T-helper 17 cell (primary cell): ENCODE measurements at regions not wholly inside any gene's neighbourhood (a gene's known extent, or its start where the extent isn't known, plus 50 kb on each side); places are given as distances from the start of the nearest gene placed in this dataset.

Experiments used
- ATAC-seq: fragments of 150-1000 bp; cut with Tn5 transposase; 2 replicates; pipeline ENCODE4 v1.10.0; 2021; ENCODE audit warnings: mild to moderate bottlenecking, moderate library complexity
- DNase-seq, 3 donors: peaks; one replicate each; pipeline versions ENCODE4 v3.0.0 to v3.0.0-alpha.2; 2020 to 2021
- H3K9me3 ChIP-seq: one replicate; pipeline ENCODE4 v1.7.0; 2013; ENCODE audit warnings: low read length, mild to moderate bottlenecking; ENCODE audit not compliant: control insufficient read depth, poor library complexity, severe bottlenecking
- H3K27ac Mint-ChIP-seq: one replicate; pipeline ENCODE4 v1.8.0; 2022; ENCODE audit warnings: mild to moderate bottlenecking, moderate library complexity, mixed read lengths
- H3K27me3 Mint-ChIP-seq: one replicate; pipeline ENCODE4 v1.8.0; 2022; ENCODE audit warnings: mixed read lengths
- H3K36me3 Mint-ChIP-seq: one replicate; pipeline ENCODE4 v1.8.0; 2022; ENCODE audit warnings: low read depth, mixed read lengths
- H3K4me1 Mint-ChIP-seq: one replicate; pipeline ENCODE4 v1.8.0; 2022; ENCODE audit warnings: mild to moderate bottlenecking, mixed read lengths
- H3K4me3 Mint-ChIP-seq: one replicate; pipeline ENCODE4 v1.8.0; 2022; ENCODE audit warnings: mild to moderate bottlenecking, moderate library complexity, mixed read lengths

- H3K27ac Mint-ChIP-seq = no peak overlapping the region
- H3K4me3 Mint-ChIP-seq = no peak overlapping the region
- H3K4me1 Mint-ChIP-seq = peaks cover 9% of the 10 kb centered on the region
- no peaks in the 10 kb centered on the region for H3K9me3 ChIP-seq
- H3K36me3 Mint-ChIP-seq = no peaks in the 10 kb centered on the region
- H3K27me3 Mint-ChIP-seq = no peaks in the 10 kb centered on the region
- DNase-seq (no peak), ATAC-seq (no peak)
These were observed 87.1 kb upstream of the FNDC3A start for GRCh38 chr13:48888613-48889012.

DNA sequence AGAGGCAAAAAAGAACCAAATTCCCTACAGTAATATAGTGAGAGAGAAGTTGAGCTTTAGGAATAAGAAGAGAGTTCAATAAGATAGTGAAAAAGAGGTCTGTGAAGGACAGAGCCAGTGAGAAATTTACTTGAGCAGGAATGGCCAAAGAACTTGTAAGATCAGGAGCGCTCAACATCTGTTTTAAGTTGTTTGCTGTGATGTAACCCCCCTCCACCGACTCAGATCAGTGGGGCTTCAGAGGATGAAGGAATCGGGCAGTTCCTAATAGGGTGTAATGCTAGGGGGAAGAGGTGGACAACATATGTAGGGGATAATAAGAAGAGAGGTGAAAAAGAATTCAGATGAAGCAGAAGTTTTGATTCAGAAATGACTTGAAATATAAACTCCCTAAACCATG lies 85.3 kb upstream of the FNDC3A start:
- Mint-ChIP-seq H3K27ac (no peak overlapping the region), H3K36me3 (no peaks in the 10 kb centered on the region), H3K27me3 (no peaks in the 10 kb centered on the region), H3K4me3 (no peak overlapping the region), H3K4me1 (no peaks in the 10 kb centered on the region)
- no peaks in the 10 kb centered on the region for H3K9me3 ChIP-seq
- DNase-seq = no peak
- no peak for ATAC-seq

GRCh38 chr13:48891586-48891985 lies 84.1 kb upstream of the FNDC3A start:
- Mint-ChIP-seq H3K27me3 (no peaks in the 10 kb centered on the region), H3K36me3 (no peaks in the 10 kb centered on the region), H3K4me3 (no peak overlapping the region), H3K27ac (no peak overlapping the region), H3K4me1 (no peaks in the 10 kb centered on the region)
- H3K9me3 ChIP-seq = no peaks in the 10 kb centered on the region
- no peak for ATAC-seq
- no peak for DNase-seq

- Mint-ChIP-seq H3K36me3 (no peaks in the 10 kb centered on the region), H3K4me1 (no peaks in the 10 kb centered on the region), H3K27ac (no peak overlapping the region), H3K27me3 (no peaks in the 10 kb centered on the region), H3K4me3 (no peak overlapping the region)
- no peaks in the 10 kb centered on the region for H3K9me3 ChIP-seq
- DNase-seq = no peak
- ATAC-seq = no peak
These were observed 83.5 kb upstream of the FNDC3A start for GRCh38 chr13:48892053-48892687.

DNA sequence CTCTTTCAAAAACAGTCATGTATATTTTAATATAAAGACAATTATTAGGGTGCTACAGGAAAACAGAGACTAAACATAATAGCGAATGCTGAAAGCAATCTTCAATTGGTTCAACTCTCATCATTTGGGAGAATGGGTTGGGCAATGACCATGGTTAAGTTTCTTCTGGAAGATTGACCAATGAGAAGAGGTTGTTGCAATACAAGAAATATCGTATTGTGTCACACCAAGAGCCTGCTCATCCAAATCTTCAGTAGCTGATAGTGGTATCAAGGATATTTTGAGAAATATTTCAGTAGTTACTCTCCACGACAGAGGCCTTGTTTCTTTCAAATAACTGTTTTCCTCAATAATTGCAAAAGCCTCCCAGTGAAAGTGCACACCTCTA lies 83.0 kb upstream of the FNDC3A start:
- Mint-ChIP-seq H3K27me3 (no peaks in the 10 kb centered on the region), H3K27ac (no peak overlapping the region), H3K4me1 (no peaks in the 10 kb centered on the region), H3K4me3 (no peak overlapping the region), H3K36me3 (no peaks in the 10 kb centered on the region)
- DNase-seq = no peak
- no peaks in the 10 kb centered on the region for H3K9me3 ChIP-seq
- no peak for ATAC-seq

GRCh38 chr13:48896312-48896711 lies 79.4 kb upstream of the FNDC3A start:
- no peaks in the 10 kb centered on the region for H3K4me1 Mint-ChIP-seq
- no peaks in the 10 kb centered on the region for H3K9me3 ChIP-seq
- H3K27me3 Mint-ChIP-seq = peaks cover 7% of the 10 kb centered on the region
- H3K27ac Mint-ChIP-seq = no peak overlapping the region
- ATAC-seq (no peak), DNase-seq (no peak)
- H3K4me3 Mint-ChIP-seq = no peak overlapping the region
- no peaks in the 10 kb centered on the region for H3K36me3 Mint-ChIP-seq

- H3K4me1 Mint-ChIP-seq = no peaks in the 10 kb centered on the region
- no peaks in the 10 kb centered on the region for H3K9me3 ChIP-seq
- no peak overlapping the region for H3K4me3 Mint-ChIP-seq
- no peak for ATAC-seq
- peaks cover 12% of the 10 kb centered on the region for H3K27me3 Mint-ChIP-seq
- H3K36me3 Mint-ChIP-seq = peaks cover 2% of the 10 kb centered on the region
- no peak for DNase-seq
- H3K27ac Mint-ChIP-seq = no peak overlapping the region
These were observed 73.9 kb upstream of the FNDC3A start for GRCh38 chr13:48901781-48902180.

DNA sequence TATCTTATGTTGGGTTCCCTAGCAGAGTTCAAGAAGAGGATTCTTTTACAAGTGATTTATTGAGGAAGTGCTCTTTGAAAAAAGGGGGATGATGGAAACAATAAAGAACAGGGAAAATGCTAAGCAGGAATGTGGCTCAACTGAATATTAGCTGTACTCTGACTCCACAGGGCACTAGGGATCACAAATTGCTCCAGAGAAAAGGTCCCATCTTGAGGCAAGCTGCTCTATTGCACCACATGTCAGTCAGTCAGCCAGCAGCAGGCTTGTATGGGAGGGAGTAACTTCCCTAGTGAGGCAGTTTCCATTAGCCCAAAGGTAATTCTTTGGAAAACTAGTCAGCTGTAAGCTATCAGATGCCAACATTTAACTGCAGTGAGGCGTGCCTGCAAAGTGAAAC lies 73.3 kb upstream of the FNDC3A start:
- Mint-ChIP-seq H3K27ac (no peak overlapping the region), H3K4me1 (no peaks in the 10 kb centered on the region), H3K36me3 (peaks cover 2% of the 10 kb centered on the region), H3K27me3 (peaks cover 12% of the 10 kb centered on the region), H3K4me3 (no peak overlapping the region)
- H3K9me3 ChIP-seq = no peaks in the 10 kb centered on the region
- DNase-seq = no peak
- ATAC-seq = no peak

DNA sequence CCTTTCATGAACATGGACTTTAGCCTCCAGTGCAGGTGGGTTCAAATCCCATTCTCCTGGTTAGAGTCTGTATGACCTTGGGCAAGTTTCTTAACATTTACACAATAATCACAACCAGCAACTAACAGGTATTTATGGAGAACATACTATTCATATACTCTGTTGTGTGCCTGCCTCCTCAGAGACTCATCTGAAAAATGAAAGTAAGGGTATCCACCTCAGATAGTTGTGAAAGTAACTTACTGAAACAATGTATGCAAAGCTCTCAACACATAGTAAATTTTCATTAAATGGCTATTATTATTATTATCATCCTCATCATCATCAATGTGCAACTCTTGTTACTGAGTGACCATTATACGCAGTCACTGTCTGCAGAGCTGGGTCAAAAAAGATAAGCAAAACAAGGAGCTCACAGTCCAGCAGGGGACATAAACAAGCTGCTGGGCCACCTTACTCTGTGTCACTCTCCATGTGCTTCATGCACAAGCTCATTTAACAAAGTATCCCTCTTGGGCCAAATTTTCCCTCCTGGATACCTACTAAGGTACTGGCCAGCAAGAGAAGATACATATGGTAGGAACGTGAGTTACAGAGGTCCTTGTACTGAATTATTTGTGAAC lies 70.9 kb upstream of the FNDC3A start:
- H3K27me3 Mint-ChIP-seq = peaks cover 16% of the 10 kb centered on the region
- peaks cover 2% of the 10 kb centered on the region for H3K36me3 Mint-ChIP-seq
- ATAC-seq (no peak), DNase-seq (no peak)
- H3K4me1 Mint-ChIP-seq = no peaks in the 10 kb centered on the region
- no peaks in the 10 kb centered on the region for H3K9me3 ChIP-seq
- H3K27ac Mint-ChIP-seq = no peak overlapping the region
- H3K4me3 Mint-ChIP-seq = no peak overlapping the region

- H3K4me1 Mint-ChIP-seq = no peaks in the 10 kb centered on the region
- H3K27ac Mint-ChIP-seq = no peak overlapping the region
- no peaks in the 10 kb centered on the region for H3K9me3 ChIP-seq
- DNase-seq (no peak), ATAC-seq (no peak)
- H3K4me3 Mint-ChIP-seq = no peak overlapping the region
- H3K36me3 Mint-ChIP-seq = peaks cover 2% of the 10 kb centered on the region
- peaks cover 10% of the 10 kb centered on the region for H3K27me3 Mint-ChIP-seq
These were observed 69.5 kb upstream of the FNDC3A start for GRCh38 chr13:48906200-48906599.

DNA sequence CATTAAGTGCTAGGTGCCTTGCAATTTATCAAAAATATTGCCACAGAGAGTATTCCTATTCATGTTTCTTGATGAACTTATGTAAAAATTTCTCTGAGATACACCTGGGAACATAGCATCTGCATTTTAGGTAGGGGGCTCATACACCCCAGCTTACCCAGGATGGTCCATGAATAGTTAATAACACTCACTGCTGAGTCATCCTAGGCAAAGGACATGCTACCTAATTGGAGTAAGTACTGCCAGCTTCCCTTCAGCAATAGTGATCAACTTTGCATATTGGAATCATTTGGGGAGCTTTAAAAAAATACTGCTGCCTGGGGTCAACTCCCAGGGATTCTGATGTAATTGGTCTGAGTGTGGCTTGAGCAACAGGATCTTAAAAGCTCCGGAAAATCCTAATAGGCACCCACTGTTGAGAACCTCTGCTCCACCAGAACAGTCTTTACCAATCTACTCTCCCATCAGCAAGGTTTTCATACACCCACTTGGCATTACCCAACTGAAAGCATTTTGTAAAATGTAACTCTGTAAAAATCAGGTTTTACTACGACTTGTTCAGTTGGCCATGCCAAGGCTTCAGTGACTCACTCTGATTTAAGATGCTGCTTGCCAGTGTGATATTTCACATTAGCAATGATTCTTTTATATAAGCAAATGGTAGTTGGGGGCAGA lies 67.2 kb upstream of the FNDC3A start:
- no peaks in the 10 kb centered on the region for H3K4me1 Mint-ChIP-seq
- H3K27ac Mint-ChIP-seq = no peak overlapping the region
- no peak for ATAC-seq
- H3K36me3 Mint-ChIP-seq = peaks cover 2% of the 10 kb centered on the region
- H3K4me3 Mint-ChIP-seq = no peak overlapping the region
- no peak for DNase-seq
- no peaks in the 10 kb centered on the region for H3K9me3 ChIP-seq
- H3K27me3 Mint-ChIP-seq = peaks cover 10% of the 10 kb centered on the region

GRCh38 chr13:48909056-48909389 lies 66.7 kb upstream of the FNDC3A start:
- no peaks in the 10 kb centered on the region for H3K9me3 ChIP-seq
- no peak overlapping the region for H3K27ac Mint-ChIP-seq
- no peaks in the 10 kb centered on the region for H3K4me1 Mint-ChIP-seq
- no peak overlapping the region for H3K4me3 Mint-ChIP-seq
- no peaks in the 10 kb centered on the region for H3K36me3 Mint-ChIP-seq
- ATAC-seq (no peak), DNase-seq (no peak)
- H3K27me3 Mint-ChIP-seq = peaks cover 8% of the 10 kb centered on the region

- H3K27me3 Mint-ChIP-seq = peaks cover 4% of the 10 kb centered on the region
- ATAC-seq = no peak
- H3K27ac Mint-ChIP-seq = no peak overlapping the region
- no peaks in the 10 kb centered on the region for H3K36me3 Mint-ChIP-seq
- DNase-seq = no peak
- no peak overlapping the region for H3K4me3 Mint-ChIP-seq
- no peaks in the 10 kb centered on the region for H3K4me1 Mint-ChIP-seq
- H3K9me3 ChIP-seq = no peaks in the 10 kb centered on the region
These were observed 65.0 kb upstream of the FNDC3A start for GRCh38 chr13:48910686-48911085.

DNA sequence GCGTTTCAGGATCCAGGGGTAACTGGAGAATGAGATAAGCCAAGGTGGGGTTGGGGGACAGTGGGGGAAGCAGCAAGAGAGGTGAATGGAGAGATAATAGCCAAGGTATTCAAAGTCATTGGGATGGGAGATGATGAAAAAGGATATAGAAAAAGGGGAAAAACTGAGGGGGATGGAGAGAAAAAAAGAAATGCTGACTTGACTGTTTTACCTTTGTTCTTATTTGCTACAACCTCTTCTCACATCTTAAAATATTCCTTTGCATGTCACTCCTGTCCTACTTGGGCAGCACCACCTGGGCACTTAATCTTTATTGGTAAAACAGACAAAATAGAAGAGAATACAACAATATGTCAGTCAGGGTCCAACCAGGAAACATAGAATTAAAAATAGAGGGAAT lies 56.0 kb upstream of the FNDC3A start:
- H3K27ac Mint-ChIP-seq = no peak overlapping the region
- no peaks in the 10 kb centered on the region for H3K9me3 ChIP-seq
- DNase-seq (no peak), ATAC-seq (no peak)
- peaks cover 2% of the 10 kb centered on the region for H3K36me3 Mint-ChIP-seq
- H3K27me3 Mint-ChIP-seq = no peaks in the 10 kb centered on the region
- no peak overlapping the region for H3K4me3 Mint-ChIP-seq
- peaks cover 6% of the 10 kb centered on the region for H3K4me1 Mint-ChIP-seq
